ENCODE measurements at regions not wholly inside any gene's neighbourhood (a gene's known extent, or its start where the extent isn't known, plus 50 kb on each side); places are given as distances from the start of the nearest gene placed in this dataset.

- DNase-seq (no peak), ATAC-seq (peak in 2 of 4 donors; percentile 54 to 64), FAIRE-seq (no peak)
- Histone ChIP-seq H3K27me3 (no peaks in the 10 kb centered on the region), H3K4me1 (no peaks in the 10 kb centered on the region), H3K9me3 (no peaks in the 10 kb centered on the region), H3K36me3 (no peaks in the 10 kb centered on the region), H3K27ac (no peak overlapping the region), H3K4me3 (no peak overlapping the region)
- intact Hi-C loops (cut with DNase I), result no loop called here
- 51 to 57% methylated on average over 2 of the region's 2 CpGs for WGBS, 2 donors
- no peak for TF ChIP-seq CTCF (IDR thresholded peaks at IDR 0.05)
Measured at GRCh38 chr13:109862627-109863026, 76.2 kb upstream of the IRS2 start.

- H3K27ac ChIP-seq, result no peak overlapping the region
- H3K4me3 ChIP-seq, result no peak overlapping the region
- WGBS, 2 donors, result 67 to 74% methylated on average over 3 of the region's 3 CpGs
- no peaks in the 10 kb centered on the region for H3K27me3 ChIP-seq
- intact Hi-C loops (cut with DNase I), result no loop called here
- no peaks in the 10 kb centered on the region for H3K36me3 ChIP-seq
- DNase-seq, result no peak
- FAIRE-seq, result no peak
- H3K9me3 ChIP-seq, result no peaks in the 10 kb centered on the region
- no peak for TF ChIP-seq CTCF (IDR thresholded peaks at IDR 0.05)
- H3K4me1 ChIP-seq, result no peaks in the 10 kb centered on the region
- ATAC-seq, result no peak
Measured at GRCh38 chr13:109859898-109860297, 73.5 kb upstream of the IRS2 start.

- FAIRE-seq, result no peak
- no peak for TF ChIP-seq CTCF (IDR thresholded peaks at IDR 0.05)
- Histone ChIP-seq H3K4me3 (no peak overlapping the region), H3K9me3 (no peaks in the 10 kb centered on the region), H3K36me3 (no peaks in the 10 kb centered on the region), H3K4me1 (no peaks in the 10 kb centered on the region), H3K27me3 (no peaks in the 10 kb centered on the region), H3K27ac (no peak overlapping the region)
- no peak for ATAC-seq
- WGBS, 2 donors, result 81 to 88% methylated on average over 8 of the region's 8 CpGs
- no peak for DNase-seq
- intact Hi-C loops (cut with DNase I), result no loop called here
Measured at GRCh38 chr13:109859216-109859835, 72.9 kb upstream of the IRS2 start.

- no peak for DNase-seq
- no peak for ATAC-seq
- no peak overlapping the region for H3K4me3 ChIP-seq
- no peaks in the 10 kb centered on the region for H3K27me3 ChIP-seq
- H3K27ac ChIP-seq, result no peak overlapping the region
- no peak for TF ChIP-seq CTCF (IDR thresholded peaks at IDR 0.05)
- WGBS, 2 donors, result 77 to 81% methylated on average over 7 of the region's 7 CpGs
- no peak for FAIRE-seq
- H3K4me1 ChIP-seq, result no peaks in the 10 kb centered on the region
- no peaks in the 10 kb centered on the region for H3K36me3 ChIP-seq
- intact Hi-C loops (cut with DNase I), result no loop called here
- no peaks in the 10 kb centered on the region for H3K9me3 ChIP-seq
Measured at GRCh38 chr13:109858319-109858718, 71.9 kb upstream of the IRS2 start.

- Histone ChIP-seq H3K36me3 (no peaks in the 10 kb centered on the region), H3K4me1 (no peaks in the 10 kb centered on the region), H3K27me3 (no peaks in the 10 kb centered on the region), H3K9me3 (no peaks in the 10 kb centered on the region), H3K4me3 (no peak overlapping the region), H3K27ac (no peak overlapping the region)
- ATAC-seq, result no peak
- WGBS, 2 donors, result 79 to 83% methylated on average over 7 of the region's 7 CpGs
- no peak for FAIRE-seq
- intact Hi-C loops (cut with DNase I), result no loop called here
- no peak for TF ChIP-seq CTCF (IDR thresholded peaks at IDR 0.05)
- no peak for DNase-seq
Measured at GRCh38 chr13:109857803-109858202, 71.4 kb upstream of the IRS2 start.

Measured in pancreas (tissue), 10 donors.